ENCODE measurements at regions not wholly inside any gene's neighbourhood (a gene's known extent, or its start where the extent isn't known, plus 50 kb on each side); places are given as distances from the start of the nearest gene placed in this dataset.

GRCh38 chr2:128690869-128691268 lies 372.2 kb upstream of the HS6ST1 start:
- H3K27ac ChIP-seq (ENCODE audit: low read depth, low read length): no peak overlapping the region
- 92% methylated on average over 9 of the region's 9 CpGs for WGBS
- peaks cover 4% of the 10 kb centered on the region; the same call in 1 of the 2 replicates for H3K4me1 ChIP-seq (ENCODE audit: insufficient read depth, low read length)

GRCh38 chr2:128691526-128691925 lies 372.9 kb upstream of the HS6ST1 start:
- no peak overlapping the region for H3K9ac ChIP-seq (ENCODE audit: low read depth, low read length)
- peaks cover 4% of the 10 kb centered on the region; the same call in 1 of the 2 replicates for H3K4me1 ChIP-seq (ENCODE audit: insufficient read depth, low read length)
- no peak overlapping the region for H3K27ac ChIP-seq (ENCODE audit: low read depth, low read length)
- H3K9me3 ChIP-seq (ENCODE audit: insufficient read depth, low read depth, low read length): no peaks in the 10 kb centered on the region
- 57% methylated on average over 6 of the region's 6 CpGs for WGBS
- no peaks in the 10 kb centered on the region for H3K27me3 ChIP-seq (ENCODE audit: insufficient read depth, low read length)
- H3K4me3 ChIP-seq (ENCODE audit: low read length): no peak overlapping the region
- no peaks in the 10 kb centered on the region for H3K36me3 ChIP-seq (ENCODE audit: insufficient read depth, low read length)

More at GRCh38 chr2:128690869-128691268, 372.2 kb upstream of the HS6ST1 start:
- Histone ChIP-seq H3K4me3 (ENCODE audit: low read length) (no peak overlapping the region), H3K36me3 (ENCODE audit: insufficient read depth, low read length) (no peaks in the 10 kb centered on the region), H3K9me3 (ENCODE audit: insufficient read depth, low read depth, low read length) (no peaks in the 10 kb centered on the region), H3K27me3 (ENCODE audit: insufficient read depth, low read length) (no peaks in the 10 kb centered on the region), H3K9ac (ENCODE audit: low read depth, low read length) (no peak overlapping the region)

- H3K4me3 ChIP-seq (ENCODE audit: low read length): no peak overlapping the region
- no peak overlapping the region for H3K27ac ChIP-seq (ENCODE audit: low read depth, low read length)
- H3K36me3 ChIP-seq (ENCODE audit: insufficient read depth, low read length): no peaks in the 10 kb centered on the region
- H3K4me1 ChIP-seq (ENCODE audit: insufficient read depth, low read length): peaks cover 4% of the 10 kb centered on the region; the same call in 1 of the 2 replicates
- H3K9ac ChIP-seq (ENCODE audit: low read depth, low read length): no peak overlapping the region
- H3K27me3 ChIP-seq (ENCODE audit: insufficient read depth, low read length): no peaks in the 10 kb centered on the region
- no peaks in the 10 kb centered on the region for H3K9me3 ChIP-seq (ENCODE audit: insufficient read depth, low read depth, low read length)
- WGBS: 93% methylated on average over 15 of the region's 15 CpGs
These were observed 374.5 kb upstream of the HS6ST1 start for GRCh38 chr2:128692895-128693742.

GRCh38 chr2:128693743-128694029 lies 375.0 kb upstream of the HS6ST1 start:
- H3K27me3 ChIP-seq (ENCODE audit: insufficient read depth, low read length): no peaks in the 10 kb centered on the region

GRCh38 chr2:128695646-128696220 lies 377.1 kb upstream of the HS6ST1 start:
- H3K4me3 ChIP-seq (ENCODE audit: low read length): no peak overlapping the region
- H3K27me3 ChIP-seq (ENCODE audit: insufficient read depth, low read length): no peaks in the 10 kb centered on the region
- H3K9ac ChIP-seq (ENCODE audit: low read depth, low read length): no peak overlapping the region
- H3K27ac ChIP-seq (ENCODE audit: low read depth, low read length): no peak overlapping the region
- H3K36me3 ChIP-seq (ENCODE audit: insufficient read depth, low read length): no peaks in the 10 kb centered on the region
- peaks cover 4% of the 10 kb centered on the region; the same call in 1 of the 2 replicates for H3K4me1 ChIP-seq (ENCODE audit: insufficient read depth, low read length)
- H3K9me3 ChIP-seq (ENCODE audit: insufficient read depth, low read depth, low read length): no peaks in the 10 kb centered on the region
- WGBS: 91% methylated on average over 8 of the region's 8 CpGs

More at GRCh38 chr2:128693743-128694029, 375.0 kb upstream of the HS6ST1 start:
- H3K4me1 ChIP-seq (ENCODE audit: insufficient read depth, low read length): peaks cover 4% of the 10 kb centered on the region; the same call in 1 of the 2 replicates
- H3K4me3 ChIP-seq (ENCODE audit: low read length): no peak overlapping the region
- no peak overlapping the region for H3K9ac ChIP-seq (ENCODE audit: low read depth, low read length)
- 93% methylated on average over 7 of the region's 7 CpGs for WGBS
- H3K36me3 ChIP-seq (ENCODE audit: insufficient read depth, low read length): no peaks in the 10 kb centered on the region
- H3K27ac ChIP-seq (ENCODE audit: low read depth, low read length): no peak overlapping the region
- no peaks in the 10 kb centered on the region for H3K9me3 ChIP-seq (ENCODE audit: insufficient read depth, low read depth, low read length)

- no peaks in the 10 kb centered on the region for H3K27me3 ChIP-seq (ENCODE audit: insufficient read depth, low read length)
- 95% methylated on average over 6 of the region's 6 CpGs for WGBS
- peaks cover 4% of the 10 kb centered on the region; the same call in 1 of the 2 replicates for H3K4me1 ChIP-seq (ENCODE audit: insufficient read depth, low read length)
- no peak overlapping the region for H3K4me3 ChIP-seq (ENCODE audit: low read length)
- no peak overlapping the region for H3K9ac ChIP-seq (ENCODE audit: low read depth, low read length)
- H3K36me3 ChIP-seq (ENCODE audit: insufficient read depth, low read length): no peaks in the 10 kb centered on the region
- no peak overlapping the region for H3K27ac ChIP-seq (ENCODE audit: low read depth, low read length)
- no peaks in the 10 kb centered on the region for H3K9me3 ChIP-seq (ENCODE audit: insufficient read depth, low read depth, low read length)
These were observed 377.8 kb upstream of the HS6ST1 start for GRCh38 chr2:128696421-128696820.

GRCh38 chr2:128701418-128701817 lies 382.8 kb upstream of the HS6ST1 start:
- no peak overlapping the region for H3K4me3 ChIP-seq (ENCODE audit: low read length)
- H3K27ac ChIP-seq (ENCODE audit: low read depth, low read length): no peak overlapping the region
- H3K4me1 ChIP-seq (ENCODE audit: insufficient read depth, low read length): no peaks in the 10 kb centered on the region
- no peak overlapping the region for H3K9ac ChIP-seq (ENCODE audit: low read depth, low read length)
- WGBS: 100% methylated on average over 1 of the region's 2 CpGs
- peaks cover 26% of the 10 kb centered on the region for H3K9me3 ChIP-seq (ENCODE audit: insufficient read depth, low read depth, low read length)
- H3K27me3 ChIP-seq (ENCODE audit: insufficient read depth, low read length): no peaks in the 10 kb centered on the region
- no peaks in the 10 kb centered on the region for H3K36me3 ChIP-seq (ENCODE audit: insufficient read depth, low read length)

- Histone ChIP-seq H3K9ac (ENCODE audit: low read depth, low read length) (no peak overlapping the region), H3K9me3 (ENCODE audit: insufficient read depth, low read depth, low read length) (peaks cover 38% of the 10 kb centered on the region)
- WGBS: no CpG with 5 or more reads among the region's 1 CpG
These were observed 383.9 kb upstream of the HS6ST1 start for GRCh38 chr2:128702616-128703015.

GRCh38 chr2:128708106-128708816 lies 389.6 kb upstream of the HS6ST1 start:
- Histone ChIP-seq H3K27ac (ENCODE audit: low read depth, low read length) (no peak overlapping the region), H3K4me1 (ENCODE audit: insufficient read depth, low read length) (no peaks in the 10 kb centered on the region), H3K4me3 (ENCODE audit: low read length) (no peak overlapping the region), H3K9me3 (ENCODE audit: insufficient read depth, low read depth, low read length) (peaks cover 51% of the 10 kb centered on the region), H3K27me3 (ENCODE audit: insufficient read depth, low read length) (no peaks in the 10 kb centered on the region), H3K36me3 (ENCODE audit: insufficient read depth, low read length) (no peaks in the 10 kb centered on the region), H3K9ac (ENCODE audit: low read depth, low read length) (no peak overlapping the region)

More at GRCh38 chr2:128702616-128703015, 383.9 kb upstream of the HS6ST1 start:
- Histone ChIP-seq H3K27me3 (ENCODE audit: insufficient read depth, low read length) (no peaks in the 10 kb centered on the region), H3K36me3 (ENCODE audit: insufficient read depth, low read length) (no peaks in the 10 kb centered on the region), H3K4me3 (ENCODE audit: low read length) (no peak overlapping the region), H3K27ac (ENCODE audit: low read depth, low read length) (no peak overlapping the region), H3K4me1 (ENCODE audit: insufficient read depth, low read length) (no peaks in the 10 kb centered on the region)

- Histone ChIP-seq H3K36me3 (ENCODE audit: insufficient read depth, low read length) (no peaks in the 10 kb centered on the region), H3K27ac (ENCODE audit: low read depth, low read length) (no peak overlapping the region), H3K9ac (ENCODE audit: low read depth, low read length) (no peak overlapping the region), H3K4me3 (ENCODE audit: low read length) (no peak overlapping the region), H3K27me3 (ENCODE audit: insufficient read depth, low read length) (no peaks in the 10 kb centered on the region), H3K4me1 (ENCODE audit: insufficient read depth, low read length) (no peaks in the 10 kb centered on the region), H3K9me3 (ENCODE audit: insufficient read depth, low read depth, low read length) (peaks cover 35% of the 10 kb centered on the region)
- 95% methylated on average over 5 of the region's 5 CpGs for WGBS
These were observed 391.6 kb upstream of the HS6ST1 start for GRCh38 chr2:128710242-128710641.

GRCh38 chr2:128710729-128711128 lies 392.1 kb upstream of the HS6ST1 start:
- Histone ChIP-seq H3K9me3 (ENCODE audit: insufficient read depth, low read depth, low read length) (peaks cover 30% of the 10 kb centered on the region), H3K4me1 (ENCODE audit: insufficient read depth, low read length) (no peaks in the 10 kb centered on the region), H3K9ac (ENCODE audit: low read depth, low read length) (no peak overlapping the region), H3K4me3 (ENCODE audit: low read length) (no peak overlapping the region), H3K27me3 (ENCODE audit: insufficient read depth, low read length) (no peaks in the 10 kb centered on the region), H3K36me3 (ENCODE audit: insufficient read depth, low read length) (no peaks in the 10 kb centered on the region), H3K27ac (ENCODE audit: low read depth, low read length) (no peak overlapping the region)
- WGBS: 86% methylated on average over 2 of the region's 2 CpGs
